IMR-90 (cell line): ENCODE measurements at regions not wholly inside any gene's neighbourhood (a gene's known extent, or its start where the extent isn't known, plus 50 kb on each side); places are given as distances from the start of the nearest gene placed in this dataset.

ENCODE experiments used
- ATAC-seq: fragments of 200-7000 bp; cut with Tn5 transposase; 2 replicates; pipeline ENCODE4 v1.9.1; 2020; ENCODE audit warnings: low read depth, mild to moderate bottlenecking, moderate library complexity
- BruUV-seq: library from RNA; stranded (reverse); fragments of 400-500 nt; replicated peaks from 2 replicates; lab custom pipeline; 2021; lab: Mats Ljungman, UMichigan
- CTCF ChIA-PET: fragments of 300-600 bp; formaldehyde crosslinking; extraction: SDS; loops from one replicate; lab custom pipeline; 2021; ENCODE audit warnings: antibody characterized with exemption; lab: Yijun Ruan, JAX
- POLR2A ChIA-PET: fragments of 300-600 bp; sonication (Branson Sonifier 250); formaldehyde crosslinking; loops from one replicate; lab custom pipeline; 2022; ENCODE audit warnings: antibody characterized with exemption; ENCODE audit not compliant: unreplicated experiment; lab: Charles Lee
- DNase-seq: peaks from one replicate; pipeline ENCODE4 v3.0.0; 2013
- H2AFZ ChIP-seq: replicated peaks from 2 replicates; pipeline ENCODE3; 2013; ENCODE audit warnings: low read length, mild to moderate bottlenecking; ENCODE audit not compliant: poor library complexity
- H2AK5ac ChIP-seq: 2 replicates; pipeline ENCODE4 v1.6.1; 2013; ENCODE audit warnings: low read depth, low read length, inconsistent platforms
- H2AK9ac ChIP-seq: replicated peaks from 2 replicates; pipeline ENCODE3; 2013; ENCODE audit warnings: mild to moderate bottlenecking, low read depth, low read length, moderate library complexity; ENCODE audit not compliant: poor library complexity
- H2BK120ac ChIP-seq: 2 replicates; pipeline ENCODE4 v1.6.1; 2013; ENCODE audit warnings: low read depth, low read length, inconsistent platforms
- H2BK15ac ChIP-seq: 3 replicates; pipeline ENCODE4 v1.6.1; 2013; ENCODE audit warnings: low read depth, low read length, inconsistent platforms
- H2BK20ac ChIP-seq: 2 replicates; pipeline ENCODE4 v1.6.1; 2013; ENCODE audit warnings: low read depth, mild to moderate bottlenecking, inconsistent platforms, low read length, moderate library complexity
- H2BK5ac ChIP-seq: 2 replicates; pipeline ENCODE4 v1.6.1; 2013; ENCODE audit warnings: mild to moderate bottlenecking, low read depth, low read length, inconsistent platforms; ENCODE audit not compliant: poor library complexity, severe bottlenecking
- H3K14ac ChIP-seq: replicated peaks from 2 replicates; pipeline ENCODE4 v1.6.1; 2013; ENCODE audit warnings: low read depth, low read length, inconsistent platforms
- H3K18ac ChIP-seq: 2 replicates; pipeline ENCODE4 v1.6.1; 2013; ENCODE audit warnings: low read depth, low read length, control low read depth
- H3K23ac ChIP-seq: 2 replicates; pipeline ENCODE4 v1.6.1; 2013; ENCODE audit warnings: low read depth, low read length, inconsistent platforms
- H3K27ac ChIP-seq: 2 replicates; pipeline ENCODE4 v1.5.1; 2013; ENCODE audit warnings: mild to moderate bottlenecking, control low read depth, low read length; ENCODE audit not compliant: insufficient read depth
- H3K27me3 ChIP-seq: 2 replicates; pipeline ENCODE4 v1.6.1; 2013; ENCODE audit warnings: low read length; ENCODE audit not compliant: control insufficient read depth, insufficient read depth
- H3K36me3 ChIP-seq: 2 replicates; pipeline ENCODE4 v1.6.1; 2013; ENCODE audit warnings: low read length, mixed read lengths; ENCODE audit not compliant: control insufficient read depth, insufficient read depth
- H3K4ac ChIP-seq: 2 replicates; pipeline ENCODE4 v1.6.1; 2013; ENCODE audit warnings: low read depth, low read length, inconsistent platforms
- H3K4me1 ChIP-seq: 2 replicates; pipeline ENCODE4 v1.6.1; 2013; ENCODE audit warnings: low read length, mixed read lengths; ENCODE audit not compliant: control insufficient read depth, insufficient read depth
- H3K4me2 ChIP-seq: 2 replicates; pipeline ENCODE4 v1.6.1; 2013; ENCODE audit warnings: low read depth, mild to moderate bottlenecking, control low read depth, low read length, moderate library complexity
- H3K4me3 ChIP-seq: 2 replicates; pipeline ENCODE4 v1.5.1; 2013; ENCODE audit warnings: low read depth, mild to moderate bottlenecking, control low read depth, low read length, moderate library complexity; ENCODE audit not compliant: insufficient read depth
- H3K56ac ChIP-seq: 2 replicates; pipeline ENCODE4 v1.6.1; 2013; ENCODE audit warnings: low read length, inconsistent platforms; ENCODE audit not compliant: insufficient read depth; ENCODE audit errors: extremely low read depth
- H3K79me1 ChIP-seq, 2 experiments: 2 replicates each; pipeline ENCODE4 v1.6.1; 2013; ENCODE audit warnings: low read length in 2 of 2, inconsistent platforms in 1 of 2, low read depth in 1 of 2
- H3K9ac ChIP-seq: 2 replicates; pipeline ENCODE4 v1.6.1; 2013; ENCODE audit warnings: low read depth, low read length, control low read depth
- H3K9me1 ChIP-seq: 2 replicates; pipeline ENCODE4 v1.6.1; 2013; ENCODE audit warnings: low read length, inconsistent platforms; ENCODE audit not compliant: insufficient read depth
- H3K9me3 ChIP-seq: 2 replicates; pipeline ENCODE4 v1.6.1; 2013; ENCODE audit warnings: low read length; ENCODE audit not compliant: control insufficient read depth, insufficient read depth
- H4K20me1 ChIP-seq: 2 replicates; pipeline ENCODE4 v1.6.1; 2013; ENCODE audit warnings: low read length, inconsistent platforms; ENCODE audit not compliant: insufficient read depth
- H4K5ac ChIP-seq: 2 replicates; pipeline ENCODE4 v1.6.1; 2013; ENCODE audit warnings: mild to moderate bottlenecking, low read depth, low read length, control low read depth
- H4K8ac ChIP-seq, 2 experiments: 2 replicates each; pipeline ENCODE4 v1.6.1; 2013; ENCODE audit warnings: low read depth in 2 of 2, low read length in 2 of 2, control low read depth in 1 of 2, inconsistent platforms in 1 of 2
- H4K91ac ChIP-seq: 2 replicates; pipeline ENCODE4 v1.6.1; 2013; ENCODE audit warnings: low read depth, low read length, inconsistent platforms; ENCODE audit not compliant: insufficient read depth
- CHD1 ChIP-seq: IDR thresholded peaks from 2 replicates; pipeline ENCODE4 v1.6.1; 2012; ENCODE audit warnings: low read depth, low read length, improper control_type of control experiment
- FOS ChIP-seq: fragments of 150-350 bp; IDR thresholded peaks from 2 replicates; pipeline ENCODE4 v1.6.1; 2016; ENCODE audit warnings: low read depth, low read length
- MAFK ChIP-seq: IDR thresholded peaks from 2 replicates; pipeline ENCODE4 v1.6.1; 2012; ENCODE audit warnings: low read depth, low read length, improper control_type of control experiment
- MAZ ChIP-seq: IDR thresholded peaks from 2 replicates; pipeline ENCODE4 v1.6.1; 2012; ENCODE audit warnings: low read depth, mild to moderate bottlenecking, low read length, improper control_type of control experiment, moderate library complexity, borderline replicate concordance
- MXI1 ChIP-seq: IDR thresholded peaks from 2 replicates; pipeline ENCODE4 v1.6.1; 2012; ENCODE audit warnings: low read depth, mild to moderate bottlenecking, low read length, moderate library complexity, borderline replicate concordance
- NFE2L2 ChIP-seq: fragments of 150-350 bp; IDR thresholded peaks from 2 replicates; pipeline ENCODE4 v1.6.1; 2016; ENCODE audit warnings: low read depth, mild to moderate bottlenecking, low read length
- POLR2A ChIP-seq: IDR thresholded peaks from 2 replicates; pipeline ENCODE4 v1.6.1; 2012; ENCODE audit warnings: mild to moderate bottlenecking, low read depth, low read length
- RAD21 ChIP-seq: IDR thresholded peaks from 2 replicates; pipeline ENCODE4 v1.6.1; 2012; ENCODE audit warnings: low read length, improper control_type of control experiment
- RCOR1 ChIP-seq: IDR thresholded peaks from 2 replicates; pipeline ENCODE4 v1.6.1; 2012; ENCODE audit warnings: mild to moderate bottlenecking, low read length, improper control_type of control experiment; ENCODE audit not compliant: insufficient replicate concordance
- RFX5 ChIP-seq: IDR thresholded peaks from 2 replicates; pipeline ENCODE4 v1.8.0; 2012; ENCODE audit warnings: low read depth, mild to moderate bottlenecking, low read length, moderate library complexity
- SMC3 ChIP-seq: fragments of 150-350 bp; IDR thresholded peaks from 2 replicates; pipeline ENCODE4 v1.6.1; 2016; ENCODE audit warnings: low read depth, mild to moderate bottlenecking, antibody characterized with exemption, low read length, moderate library complexity
- WGBS, 2 experiments: methylation state at CpG; one replicate each; pipeline versions ENCODE4 v1.1.5 to v1.1.7; 2013; ENCODE audit warnings: missing lambda C conversion rate in 2 of 2; ENCODE audit not compliant: insufficient read length in 1 of 2; ENCODE audit errors: extremely low coverage in 2 of 2; 5-methylcytosine and 5-hydroxymethylcytosine counted together
- dilution Hi-C: fragments of 300-500 bp; cut with HindIII; formaldehyde crosslinking; loops from one replicate; pipeline ENCODE4 v1.14.3; 2018; ENCODE audit warnings: low sequenced_read_pairs; ENCODE audit not compliant: unreplicated experiment
- in situ Hi-C: fragments of 300-500 bp; cut with MboI; formaldehyde crosslinking; loops from 3 replicates; pipeline ENCODE4 v1.14.3; 2019; ENCODE audit warnings: low sequenced_read_pairs, inconsistent platforms, mixed read lengths
- intact Hi-C: fragments of 100-400 bp; cut with micrococcal nuclease; formaldehyde crosslinking; loops from 2 replicates; pipeline ENCODE4 v1.10.0; 2022
- TF ChIP-seq, protein P1 (sequence below): fragments of 150-350 bp; IDR thresholded peaks from 2 replicates; pipeline ENCODE4 v1.6.1; 2016; ENCODE audit warnings: low read depth, mild to moderate bottlenecking, low read length, moderate library complexity, borderline replicate concordance
- TF ChIP-seq, protein P2 (sequence below): fragments of 150-350 bp; IDR thresholded peaks from 2 replicates; pipeline ENCODE4 v1.6.1; 2017; ENCODE audit warnings: mild to moderate bottlenecking, antibody characterized with exemption, low read length, low read depth

DNA sequence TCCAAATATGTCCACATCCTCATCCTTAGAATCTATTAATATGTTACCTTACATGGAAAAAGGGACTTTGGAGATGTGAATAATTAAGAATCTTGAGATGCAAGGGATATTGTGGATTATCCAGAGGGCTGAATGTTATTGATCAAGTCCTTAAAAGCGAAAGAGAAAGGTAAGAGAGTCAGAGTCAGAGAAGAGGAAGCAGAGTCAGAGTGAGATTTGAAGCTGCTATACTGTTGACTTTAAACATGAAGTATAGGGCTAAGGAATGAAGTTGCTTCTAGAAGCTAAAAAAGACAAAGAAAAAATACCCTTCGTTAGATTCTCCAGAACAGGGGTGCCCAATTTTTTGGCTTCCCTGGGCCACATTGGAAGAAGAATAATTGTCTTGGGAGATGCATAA, 627.2 kb upstream of the SLITRK6 start:
- no peak for TF ChIP-seq MAZ
- no peak for TF ChIP-seq MAFK
- no peak for TF ChIP-seq RCOR1
- no peak for TF ChIP-seq SMC3
- TF ChIP-seq CHD1 = no peak
- TF ChIP-seq MXI1 = no peak
- TF ChIP-seq, protein P1, sequence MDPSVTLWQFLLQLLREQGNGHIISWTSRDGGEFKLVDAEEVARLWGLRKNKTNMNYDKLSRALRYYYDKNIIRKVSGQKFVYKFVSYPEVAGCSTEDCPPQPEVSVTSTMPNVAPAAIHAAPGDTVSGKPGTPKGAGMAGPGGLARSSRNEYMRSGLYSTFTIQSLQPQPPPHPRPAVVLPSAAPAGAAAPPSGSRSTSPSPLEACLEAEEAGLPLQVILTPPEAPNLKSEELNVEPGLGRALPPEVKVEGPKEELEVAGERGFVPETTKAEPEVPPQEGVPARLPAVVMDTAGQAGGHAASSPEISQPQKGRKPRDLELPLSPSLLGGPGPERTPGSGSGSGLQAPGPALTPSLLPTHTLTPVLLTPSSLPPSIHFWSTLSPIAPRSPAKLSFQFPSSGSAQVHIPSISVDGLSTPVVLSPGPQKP = no peak
- TF ChIP-seq RAD21 = no peak
- no peak for TF ChIP-seq POLR2A
- TF ChIP-seq RFX5 = no peak
- TF ChIP-seq FOS = no peak
- TF ChIP-seq, protein P2, sequence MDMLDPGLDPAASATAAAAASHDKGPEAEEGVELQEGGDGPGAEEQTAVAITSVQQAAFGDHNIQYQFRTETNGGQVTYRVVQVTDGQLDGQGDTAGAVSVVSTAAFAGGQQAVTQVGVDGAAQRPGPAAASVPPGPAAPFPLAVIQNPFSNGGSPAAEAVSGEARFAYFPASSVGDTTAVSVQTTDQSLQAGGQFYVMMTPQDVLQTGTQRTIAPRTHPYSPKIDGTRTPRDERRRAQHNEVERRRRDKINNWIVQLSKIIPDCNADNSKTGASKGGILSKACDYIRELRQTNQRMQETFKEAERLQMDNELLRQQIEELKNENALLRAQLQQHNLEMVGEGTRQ = no peak
- no peak for TF ChIP-seq NFE2L2

More for the DNA sequence above, 627.2 kb upstream of the SLITRK6 start:
- Histone ChIP-seq H3K27ac (no peak overlapping the region), H2BK15ac (no peak overlapping the region), H2AK9ac (no peak overlapping the region), H2AFZ (no peak overlapping the region), H4K20me1 (no peaks in the 10 kb centered on the region), H3K18ac (no peak overlapping the region), H3K4me1 (no peaks in the 10 kb centered on the region), H3K23ac (no peak overlapping the region), H3K9ac (no peak overlapping the region), H3K14ac (no peak overlapping the region), H4K8ac (no peak overlapping the region), H3K9me3 (no peaks in the 10 kb centered on the region), H2BK120ac (no peak overlapping the region), H3K4me2 (no peak overlapping the region), H3K9me1 (no peaks in the 10 kb centered on the region), H4K5ac (no peak overlapping the region), H3K79me1 (no peaks in the 10 kb centered on the region), H3K36me3 (no peaks in the 10 kb centered on the region), H2BK20ac (no peak overlapping the region), H3K4ac (no peak overlapping the region), H3K56ac (no peak overlapping the region), H2BK5ac (no peak overlapping the region), H3K4me3 (no peak overlapping the region), H3K27me3 (no peaks in the 10 kb centered on the region), H4K91ac (no peak overlapping the region), H2AK5ac (no peak overlapping the region)
- CTCF ChIA-PET = no interaction called here
- POLR2A ChIA-PET = no interaction called here
- dilution Hi-C loops = no loop called here
- in situ Hi-C loops = no loop called here
- no TSS peak for BruUV-seq
- ATAC-seq = no peak
- DNase-seq = no peak
- intact Hi-C loops = no loop called here
- WGBS, 2 experiments = 67% methylated on average over 1 of the region's 2 CpGs; no CpG with 5 or more reads in 1 of the 2 experiments
